ENCODE measurements at regions not wholly inside any gene's neighbourhood (a gene's known extent, or its start where the extent isn't known, plus 50 kb on each side); places are given as distances from the start of the nearest gene placed in this dataset.

DNA sequence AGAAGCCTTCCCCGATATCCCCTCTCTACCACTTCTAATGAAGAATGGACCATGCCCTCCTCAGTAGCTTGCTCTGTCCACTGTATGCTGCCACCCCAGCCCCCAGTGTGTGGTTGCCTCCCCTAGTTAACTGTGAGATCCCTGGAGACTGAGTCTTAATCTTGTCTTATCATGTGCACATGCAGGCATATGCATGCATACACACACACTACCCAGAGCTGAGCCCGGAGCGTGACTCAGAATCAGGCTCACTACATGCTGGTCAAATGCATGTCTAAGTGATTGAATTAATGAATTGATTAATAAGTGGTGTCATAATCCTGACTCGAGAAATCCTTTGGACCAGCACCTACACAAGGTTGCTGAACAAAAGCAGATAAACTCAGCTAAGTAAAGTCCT is 99.4 kb downstream of the CCT6B start (continued):
- TF ChIP-seq, protein P1, sequence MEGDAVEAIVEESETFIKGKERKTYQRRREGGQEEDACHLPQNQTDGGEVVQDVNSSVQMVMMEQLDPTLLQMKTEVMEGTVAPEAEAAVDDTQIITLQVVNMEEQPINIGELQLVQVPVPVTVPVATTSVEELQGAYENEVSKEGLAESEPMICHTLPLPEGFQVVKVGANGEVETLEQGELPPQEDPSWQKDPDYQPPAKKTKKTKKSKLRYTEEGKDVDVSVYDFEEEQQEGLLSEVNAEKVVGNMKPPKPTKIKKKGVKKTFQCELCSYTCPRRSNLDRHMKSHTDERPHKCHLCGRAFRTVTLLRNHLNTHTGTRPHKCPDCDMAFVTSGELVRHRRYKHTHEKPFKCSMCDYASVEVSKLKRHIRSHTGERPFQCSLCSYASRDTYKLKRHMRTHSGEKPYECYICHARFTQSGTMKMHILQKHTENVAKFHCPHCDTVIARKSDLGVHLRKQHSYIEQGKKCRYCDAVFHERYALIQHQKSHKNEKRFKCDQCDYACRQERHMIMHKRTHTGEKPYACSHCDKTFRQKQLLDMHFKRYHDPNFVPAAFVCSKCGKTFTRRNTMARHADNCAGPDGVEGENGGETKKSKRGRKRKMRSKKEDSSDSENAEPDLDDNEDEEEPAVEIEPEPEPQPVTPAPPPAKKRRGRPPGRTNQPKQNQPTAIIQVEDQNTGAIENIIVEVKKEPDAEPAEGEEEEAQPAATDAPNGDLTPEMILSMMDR (conservative IDR thresholded peaks at IDR 0.05; ENCODE audit: low read depth in 2 of 2), result no peak
- no peak for TF ChIP-seq CREB1 (CRISPR knock-in tag; IDR thresholded peaks at IDR 0.05; ENCODE audit: low read depth)
- no peak for TF ChIP-seq POLR2AphosphoS5 (IDR thresholded peaks at IDR 0.05; ENCODE audit: low read depth)
- TF ChIP-seq ETS1 (IDR thresholded peaks at IDR 0.05), result no peak
- no peak for TF ChIP-seq EZH2phosphoT487 (IDR thresholded peaks at IDR 0.05; ENCODE audit: unreplicated experiment)
- no peak for TF ChIP-seq NANOG (IDR thresholded peaks at IDR 0.05; ENCODE audit: borderline replicate concordance)
- no peak for TF ChIP-seq EZH2 (IDR thresholded peaks at IDR 0.05; ENCODE audit: low read depth, unreplicated experiment)

DNA sequence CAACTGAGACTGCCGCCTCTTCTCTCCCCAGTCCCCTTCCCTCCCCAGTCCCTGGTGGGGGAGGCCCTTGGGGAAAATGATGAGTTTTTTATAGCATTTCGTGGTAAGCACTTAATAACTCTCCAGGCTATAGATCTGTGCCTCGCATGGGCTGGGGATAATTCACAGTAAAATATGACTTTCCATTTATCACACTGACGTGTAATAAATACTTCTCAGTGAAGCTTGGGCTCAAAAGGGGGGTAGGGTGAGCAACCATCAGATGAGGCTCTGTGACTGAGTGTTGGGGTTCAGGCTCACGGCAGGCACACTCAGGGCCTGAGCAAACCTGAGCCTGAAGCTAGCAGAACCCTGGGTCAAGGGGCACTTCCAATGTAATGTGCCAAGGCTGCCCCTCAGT is 101.6 kb downstream of the CCT6B start:
- Histone ChIP-seq H3K4me2 (no peak overlapping the region), H3K27ac (ENCODE audit: low read depth) (no peak overlapping the region), H2AFZ (no peak overlapping the region), H3K9me2 (ENCODE audit: insufficient read depth) (0 out of 2 replicates have a peak, but pooled peaks cover 4% of the 10 kb centered on the region), H3K79me2 (replicated peaks; ENCODE audit: insufficient read depth) (no peaks in the 10 kb centered on the region), H3K4me3 (no peak overlapping the region), H3K36me3 (ENCODE audit: insufficient read depth) (no peaks in the 10 kb centered on the region), H3F3A (replicated peaks; ENCODE audit: low read depth) (no peaks in the 10 kb centered on the region), H3K4me1 (ENCODE audit: insufficient read depth) (no peaks in the 10 kb centered on the region), H3K27me3 (ENCODE audit: insufficient read depth) (no peaks in the 10 kb centered on the region), H4K20me1 (replicated peaks; ENCODE audit: insufficient read depth) (no peaks in the 10 kb centered on the region)
- DNase-seq (ENCODE audit: low spot score), result no peak
- peaks cover 9% of the 10 kb centered on the region for H3K27me3 Mint-ChIP-seq (ENCODE audit: insufficient read depth, low read depth, poor library complexity)
- no peaks in the 10 kb centered on the region for H3K36me3 Mint-ChIP-seq (ENCODE audit: low read depth)
- no peak for ATAC-seq
- no peak overlapping the region for H3K4me3 Mint-ChIP-seq
- TF ChIP-seq, protein P2, sequence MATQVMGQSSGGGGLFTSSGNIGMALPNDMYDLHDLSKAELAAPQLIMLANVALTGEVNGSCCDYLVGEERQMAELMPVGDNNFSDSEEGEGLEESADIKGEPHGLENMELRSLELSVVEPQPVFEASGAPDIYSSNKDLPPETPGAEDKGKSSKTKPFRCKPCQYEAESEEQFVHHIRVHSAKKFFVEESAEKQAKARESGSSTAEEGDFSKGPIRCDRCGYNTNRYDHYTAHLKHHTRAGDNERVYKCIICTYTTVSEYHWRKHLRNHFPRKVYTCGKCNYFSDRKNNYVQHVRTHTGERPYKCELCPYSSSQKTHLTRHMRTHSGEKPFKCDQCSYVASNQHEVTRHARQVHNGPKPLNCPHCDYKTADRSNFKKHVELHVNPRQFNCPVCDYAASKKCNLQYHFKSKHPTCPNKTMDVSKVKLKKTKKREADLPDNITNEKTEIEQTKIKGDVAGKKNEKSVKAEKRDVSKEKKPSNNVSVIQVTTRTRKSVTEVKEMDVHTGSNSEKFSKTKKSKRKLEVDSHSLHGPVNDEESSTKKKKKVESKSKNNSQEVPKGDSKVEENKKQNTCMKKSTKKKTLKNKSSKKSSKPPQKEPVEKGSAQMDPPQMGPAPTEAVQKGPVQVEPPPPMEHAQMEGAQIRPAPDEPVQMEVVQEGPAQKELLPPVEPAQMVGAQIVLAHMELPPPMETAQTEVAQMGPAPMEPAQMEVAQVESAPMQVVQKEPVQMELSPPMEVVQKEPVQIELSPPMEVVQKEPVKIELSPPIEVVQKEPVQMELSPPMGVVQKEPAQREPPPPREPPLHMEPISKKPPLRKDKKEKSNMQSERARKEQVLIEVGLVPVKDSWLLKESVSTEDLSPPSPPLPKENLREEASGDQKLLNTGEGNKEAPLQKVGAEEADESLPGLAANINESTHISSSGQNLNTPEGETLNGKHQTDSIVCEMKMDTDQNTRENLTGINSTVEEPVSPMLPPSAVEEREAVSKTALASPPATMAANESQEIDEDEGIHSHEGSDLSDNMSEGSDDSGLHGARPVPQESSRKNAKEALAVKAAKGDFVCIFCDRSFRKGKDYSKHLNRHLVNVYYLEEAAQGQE (IDR thresholded peaks at IDR 0.05; ENCODE audit: unreplicated experiment), result no peak
- no peak for TF ChIP-seq EZH2phosphoT487 (IDR thresholded peaks at IDR 0.05; ENCODE audit: unreplicated experiment)
- no peak for TF ChIP-seq CREB1 (CRISPR knock-in tag; IDR thresholded peaks at IDR 0.05; ENCODE audit: low read depth)
- TF ChIP-seq POLR2AphosphoS5 (IDR thresholded peaks at IDR 0.05; ENCODE audit: low read depth), result no peak
- TF ChIP-seq EZH2 (IDR thresholded peaks at IDR 0.05; ENCODE audit: low read depth, unreplicated experiment), result no peak
- peaks cover 11% of the 10 kb centered on the region; the same call in 2 of the 3 replicates for H3K9me3 Mint-ChIP-seq
- H3K4me1 Mint-ChIP-seq, result 0 out of 3 replicates have a peak, but pooled peaks cover 2% of the 10 kb centered on the region
- H3K27ac Mint-ChIP-seq, result no peak overlapping the region
